WTC11 (cell line): ENCODE measurements at regions not wholly inside any gene's neighbourhood (a gene's known extent, or its start where the extent isn't known, plus 50 kb on each side); places are given as distances from the start of the nearest gene placed in this dataset.

Source experiments
- ATAC-seq: fragments of 200-7000 bp; cut with Tn5 transposase; 2 replicates; pipeline ENCODE4 v1.10.0; 2021; ENCODE audit warnings: mild to moderate bottlenecking, moderate library complexity
- CTCF ChIA-PET: fragments of 300-600 bp; sonication (Branson Sonifier 250); formaldehyde crosslinking; loops from one replicate; lab custom pipeline; 2021; ENCODE audit warnings: antibody characterized with exemption; lab: Charles Lee
- POLR2A ChIA-PET: fragments of 350-600 bp; sonication (Branson Sonifier 250); formaldehyde crosslinking; loops from one replicate; lab custom pipeline; 2021; ENCODE audit warnings: antibody characterized with exemption; lab: Charles Lee
- DNase-seq: peaks from one replicate; pipeline ENCODE4 v3.0.0; 2021; ENCODE audit warnings: low spot score
- H3K27ac Mint-ChIP-seq: 2 replicates; pipeline ENCODE4 v1.8.0; 2021; ENCODE audit warnings: mixed read lengths
- H3K27me3 Mint-ChIP-seq: 2 replicates; pipeline ENCODE4 v1.8.0; 2021; ENCODE audit warnings: low read depth, mild to moderate bottlenecking, moderate library complexity, mixed read lengths
- H3K36me3 Mint-ChIP-seq: 2 replicates; pipeline ENCODE4 v1.8.0; 2021; ENCODE audit warnings: mixed read lengths
- H3K4me1 Mint-ChIP-seq: 2 replicates; pipeline ENCODE4 v1.8.0; 2022; ENCODE audit warnings: mixed read lengths
- H3K4me3 Mint-ChIP-seq: 2 replicates; pipeline ENCODE4 v1.8.0; 2021; ENCODE audit warnings: mild to moderate bottlenecking, moderate library complexity, mixed read lengths
- H3K9me3 Mint-ChIP-seq: 2 replicates; pipeline ENCODE4 v1.8.0; 2021; ENCODE audit warnings: mixed read lengths
- CREB1 ChIP-seq: sonication (generic); formaldehyde crosslinking; IDR thresholded peaks from 2 replicates; pipeline ENCODE4 v1.8.0; 2023; ENCODE audit warnings: mild to moderate bottlenecking, missing genetic modification reagents
- EMX1 ChIP-seq: fragments of 250-450 bp; sonication (Bioruptor Pico); IDR thresholded peaks from 2 replicates; pipeline ENCODE4 v1.8.0; 2021; ENCODE audit warnings: mild to moderate bottlenecking
- ESRRA ChIP-seq: sonication (generic); formaldehyde crosslinking; IDR thresholded peaks from 2 replicates; pipeline ENCODE4 v1.8.1; 2022; ENCODE audit warnings: mild to moderate bottlenecking, missing genetic modification reagents, borderline replicate concordance
- FOXJ3 ChIP-seq: sonication (generic); formaldehyde crosslinking; IDR thresholded peaks from 2 replicates; pipeline ENCODE4 v1.9.0; 2021; ENCODE audit warnings: missing genetic modification reagents, mild to moderate bottlenecking, borderline replicate concordance
- FOXK1 ChIP-seq: sonication (generic); formaldehyde crosslinking; IDR thresholded peaks from 2 replicates; pipeline ENCODE4 v1.8.0; 2022; ENCODE audit warnings: mild to moderate bottlenecking, moderate library complexity, missing genetic modification reagents
- GRHL2 ChIP-seq: fragments of 250-450 bp; sonication (Bioruptor Pico); IDR thresholded peaks from 2 replicates; pipeline ENCODE4 v1.8.0; 2022; ENCODE audit warnings: mild to moderate bottlenecking, moderate library complexity; ENCODE audit not compliant: insufficient replicate concordance, severe bottlenecking
- NFATC4 ChIP-seq: fragments of 250-450 bp; sonication (Bioruptor Pico); IDR thresholded peaks from 2 replicates; pipeline ENCODE4 v1.9.0; 2021; ENCODE audit warnings: mild to moderate bottlenecking
- NR3C1 ChIP-seq: sonication (generic); formaldehyde crosslinking; conservative IDR thresholded peaks from 2 replicates; pipeline ENCODE4 v1.8.1; 2023; ENCODE audit warnings: low read depth, mild to moderate bottlenecking, missing genetic modification reagents
- PRRX2 ChIP-seq: fragments of 250-450 bp; sonication (Bioruptor Pico); IDR thresholded peaks from 2 replicates; pipeline ENCODE4 v1.8.0; 2021; ENCODE audit warnings: mild to moderate bottlenecking
- SOX15 ChIP-seq: fragments of 250-450 bp; sonication (Bioruptor Pico); IDR thresholded peaks from 2 replicates; pipeline ENCODE4 v1.9.0; 2021; ENCODE audit warnings: mild to moderate bottlenecking
- TEAD4 ChIP-seq: sonication (generic); formaldehyde crosslinking; IDR thresholded peaks from 2 replicates; pipeline ENCODE4 v1.8.0; 2022; ENCODE audit warnings: mild to moderate bottlenecking, missing genetic modification reagents
- TP53 ChIP-seq: sonication (generic); formaldehyde crosslinking; IDR thresholded peaks from 2 replicates; pipeline ENCODE4 v1.8.1; 2023; ENCODE audit warnings: mild to moderate bottlenecking, missing genetic modification reagents
- ZBTB21 ChIP-seq: sonication (generic); formaldehyde crosslinking; IDR thresholded peaks from 2 replicates; pipeline ENCODE4 v1.8.1; 2023; ENCODE audit warnings: mild to moderate bottlenecking, missing genetic modification reagents, borderline replicate concordance
- ZNF138 ChIP-seq: sonication (generic); formaldehyde crosslinking; conservative IDR thresholded peaks from 2 replicates; pipeline ENCODE4 v1.8.1; 2022; ENCODE audit warnings: mild to moderate bottlenecking, moderate library complexity, missing genetic modification reagents
- ZNF396 ChIP-seq: fragments of 250-450 bp; sonication (Bioruptor Pico); IDR thresholded peaks from 2 replicates; pipeline ENCODE4 v1.8.0; 2021; ENCODE audit warnings: mild to moderate bottlenecking, moderate library complexity, borderline replicate concordance
- TF ChIP-seq, protein P1 (sequence below): sonication (generic); formaldehyde crosslinking; conservative IDR thresholded peaks from 2 replicates; pipeline ENCODE4 v1.8.1; 2022; ENCODE audit warnings: mild to moderate bottlenecking, missing genetic modification reagents
- TF ChIP-seq, protein P2 (sequence below): sonication (generic); formaldehyde crosslinking; IDR thresholded peaks from 2 replicates; pipeline ENCODE4 v1.8.0; 2023; ENCODE audit warnings: missing genetic modification reagents
- TF ChIP-seq, protein P3 (sequence below): sonication (generic); formaldehyde crosslinking; IDR thresholded peaks from 2 replicates; pipeline ENCODE4 v1.8.1; 2022; ENCODE audit warnings: mild to moderate bottlenecking, missing genetic modification reagents, moderate library complexity, borderline replicate concordance
- TF ChIP-seq, protein P4 (sequence below): sonication (generic); formaldehyde crosslinking; IDR thresholded peaks from 2 replicates; pipeline ENCODE4 v1.8.1; 2022; ENCODE audit warnings: low read depth, mild to moderate bottlenecking, moderate library complexity, missing genetic modification reagents, borderline replicate concordance
- TF ChIP-seq, protein P5 (sequence below): sonication (generic); formaldehyde crosslinking; IDR thresholded peaks from 2 replicates; pipeline ENCODE4 v1.8.0; 2022; ENCODE audit warnings: mild to moderate bottlenecking, missing genetic modification reagents
- TF ChIP-seq, protein P6 (sequence below): sonication (generic); formaldehyde crosslinking; IDR thresholded peaks from 2 replicates; pipeline ENCODE4 v1.8.1; 2023; ENCODE audit warnings: mild to moderate bottlenecking, missing genetic modification reagents, moderate library complexity
- TF ChIP-seq, protein P7 (sequence below): fragments of 250-450 bp; sonication (Bioruptor Pico); IDR thresholded peaks from 2 replicates; pipeline ENCODE4 v1.8.0; 2021; ENCODE audit warnings: mild to moderate bottlenecking
- TF ChIP-seq, protein P8 (sequence below): fragments of 250-450 bp; sonication (Bioruptor Pico); IDR thresholded peaks from 2 replicates; pipeline ENCODE4 v1.9.0; 2021; ENCODE audit warnings: moderate library complexity, mild to moderate bottlenecking, inconsistent platforms, borderline replicate concordance

DNA sequence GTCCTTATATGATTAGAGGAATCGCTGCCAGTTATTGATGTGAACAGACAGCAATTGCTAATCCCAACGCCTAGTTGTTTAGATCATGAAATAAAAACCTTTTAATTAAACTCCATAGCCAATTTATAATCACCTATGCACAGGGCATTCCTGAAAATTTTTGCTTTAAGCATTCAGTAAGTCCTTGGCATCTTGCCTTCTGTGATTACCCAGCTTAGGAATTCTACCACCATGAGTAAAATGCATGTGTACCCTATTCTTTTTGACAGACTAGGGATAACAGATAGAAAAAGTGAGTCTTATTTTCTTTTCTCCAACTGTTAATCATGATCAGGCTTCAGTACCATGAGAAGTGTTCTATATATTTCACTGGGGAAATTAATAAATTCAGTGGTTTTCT lies 995.3 kb upstream of the GRIA3 start:
- H3K9me3 Mint-ChIP-seq, result peaks cover 27% of the 10 kb centered on the region
- no peak for TF ChIP-seq ZNF138 (CRISPR knock-in tag)
- TF ChIP-seq TP53 (CRISPR knock-in tag), result no peak
- TF ChIP-seq, protein P1, sequence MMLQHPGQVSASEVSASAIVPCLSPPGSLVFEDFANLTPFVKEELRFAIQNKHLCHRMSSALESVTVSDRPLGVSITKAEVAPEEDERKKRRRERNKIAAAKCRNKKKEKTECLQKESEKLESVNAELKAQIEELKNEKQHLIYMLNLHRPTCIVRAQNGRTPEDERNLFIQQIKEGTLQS (CRISPR knock-in tag), result no peak
- no peak for TF ChIP-seq ESRRA (CRISPR knock-in tag)
- TF ChIP-seq, protein P2, sequence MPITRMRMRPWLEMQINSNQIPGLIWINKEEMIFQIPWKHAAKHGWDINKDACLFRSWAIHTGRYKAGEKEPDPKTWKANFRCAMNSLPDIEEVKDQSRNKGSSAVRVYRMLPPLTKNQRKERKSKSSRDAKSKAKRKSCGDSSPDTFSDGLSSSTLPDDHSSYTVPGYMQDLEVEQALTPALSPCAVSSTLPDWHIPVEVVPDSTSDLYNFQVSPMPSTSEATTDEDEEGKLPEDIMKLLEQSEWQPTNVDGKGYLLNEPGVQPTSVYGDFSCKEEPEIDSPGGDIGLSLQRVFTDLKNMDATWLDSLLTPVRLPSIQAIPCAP (CRISPR knock-in tag), result no peak
- TF ChIP-seq, protein P3, sequence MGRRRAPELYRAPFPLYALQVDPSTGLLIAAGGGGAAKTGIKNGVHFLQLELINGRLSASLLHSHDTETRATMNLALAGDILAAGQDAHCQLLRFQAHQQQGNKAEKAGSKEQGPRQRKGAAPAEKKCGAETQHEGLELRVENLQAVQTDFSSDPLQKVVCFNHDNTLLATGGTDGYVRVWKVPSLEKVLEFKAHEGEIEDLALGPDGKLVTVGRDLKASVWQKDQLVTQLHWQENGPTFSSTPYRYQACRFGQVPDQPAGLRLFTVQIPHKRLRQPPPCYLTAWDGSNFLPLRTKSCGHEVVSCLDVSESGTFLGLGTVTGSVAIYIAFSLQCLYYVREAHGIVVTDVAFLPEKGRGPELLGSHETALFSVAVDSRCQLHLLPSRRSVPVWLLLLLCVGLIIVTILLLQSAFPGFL (CRISPR knock-in tag), result no peak
- TF ChIP-seq, protein P4, sequence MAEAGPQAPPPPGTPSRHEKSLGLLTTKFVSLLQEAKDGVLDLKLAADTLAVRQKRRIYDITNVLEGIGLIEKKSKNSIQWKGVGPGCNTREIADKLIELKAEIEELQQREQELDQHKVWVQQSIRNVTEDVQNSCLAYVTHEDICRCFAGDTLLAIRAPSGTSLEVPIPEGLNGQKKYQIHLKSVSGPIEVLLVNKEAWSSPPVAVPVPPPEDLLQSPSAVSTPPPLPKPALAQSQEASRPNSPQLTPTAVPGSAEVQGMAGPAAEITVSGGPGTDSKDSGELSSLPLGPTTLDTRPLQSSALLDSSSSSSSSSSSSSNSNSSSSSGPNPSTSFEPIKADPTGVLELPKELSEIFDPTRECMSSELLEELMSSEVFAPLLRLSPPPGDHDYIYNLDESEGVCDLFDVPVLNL (CRISPR knock-in tag), result no peak
- no peak for TF ChIP-seq FOXK1 (CRISPR knock-in tag)
- TF ChIP-seq TEAD4, result no peak
- 0 out of 2 replicates have a peak, but pooled peaks cover 6% of the 10 kb centered on the region for H3K4me1 Mint-ChIP-seq
- ATAC-seq (no peak), DNase-seq (no peak)
- peaks cover 18% of the 10 kb centered on the region for H3K36me3 Mint-ChIP-seq
- no peak overlapping the region for H3K4me3 Mint-ChIP-seq
- CTCF ChIA-PET, result no interaction called here
- H3K27me3 Mint-ChIP-seq, result no peaks in the 10 kb centered on the region; the same call in 1 of the 2 replicates
- no peak overlapping the region for H3K27ac Mint-ChIP-seq
- POLR2A ChIA-PET, result no interaction called here

DNA sequence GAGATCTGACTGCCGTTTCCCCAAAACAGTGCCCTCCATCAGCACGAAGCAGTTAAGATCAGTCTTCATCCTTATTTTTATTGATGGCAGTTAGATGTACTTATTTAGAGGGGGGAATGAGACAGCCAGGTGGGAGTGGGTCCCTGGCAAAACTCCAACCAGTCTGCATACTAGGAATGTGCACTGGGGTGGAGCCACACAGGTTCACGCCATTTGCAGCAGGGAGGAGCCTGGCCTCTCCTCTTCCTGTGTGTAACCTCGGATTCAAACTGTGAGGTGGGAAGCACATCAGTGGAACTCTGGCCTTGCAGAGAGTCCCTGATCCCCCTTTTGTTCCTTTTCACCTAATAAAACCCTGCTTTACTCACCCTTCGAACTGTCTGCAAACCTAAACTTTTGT lies 987.7 kb upstream of the GRIA3 start:
- Mint-ChIP-seq H3K4me3 (no peak overlapping the region), H3K27ac (no peak overlapping the region), H3K4me1 (peaks cover 13% of the 10 kb centered on the region), H3K9me3 (peaks cover 25% of the 10 kb centered on the region), H3K36me3 (peaks cover 12% of the 10 kb centered on the region), H3K27me3 (no peaks in the 10 kb centered on the region; the same call in 1 of the 2 replicates)
- DNase-seq, result peak; percentile 11
- peak; percentile 80 for ATAC-seq
- ChIA-PET POLR2A (no interaction called here), CTCF (no interaction called here)
- TF ChIP-seq EMX1 (CRISPR knock-in tag) (no peak), FOXJ3 (CRISPR knock-in tag) (no peak), NFATC4 (CRISPR knock-in tag) (no peak), TEAD4 (no peak)

DNA sequence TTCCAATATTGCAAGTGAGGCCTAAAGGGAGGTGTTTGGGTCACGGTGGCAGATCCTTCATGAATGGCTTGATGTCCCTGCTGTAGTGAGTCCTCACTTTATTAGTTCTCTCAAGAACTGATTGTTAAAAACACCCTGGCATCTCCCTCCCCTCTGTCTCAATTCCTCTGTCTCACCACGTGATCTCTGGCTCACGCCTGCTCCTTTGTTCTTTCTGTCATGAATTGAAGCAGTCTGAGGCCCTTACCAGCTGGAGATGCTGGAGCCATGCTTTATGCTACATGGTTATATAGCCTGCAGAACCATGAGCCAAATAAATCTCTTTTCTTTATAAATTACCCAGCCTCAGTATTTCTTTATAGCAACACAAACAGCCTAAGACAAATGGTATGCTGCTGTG lies 980.7 kb upstream of the GRIA3 start:
- Mint-ChIP-seq H3K27me3 (no peaks in the 10 kb centered on the region), H3K4me3 (no peak overlapping the region), H3K9me3 (peaks cover 11% of the 10 kb centered on the region), H3K27ac (no peak overlapping the region)
- CTCF ChIA-PET, result no interaction called here
- TF ChIP-seq, protein P5, sequence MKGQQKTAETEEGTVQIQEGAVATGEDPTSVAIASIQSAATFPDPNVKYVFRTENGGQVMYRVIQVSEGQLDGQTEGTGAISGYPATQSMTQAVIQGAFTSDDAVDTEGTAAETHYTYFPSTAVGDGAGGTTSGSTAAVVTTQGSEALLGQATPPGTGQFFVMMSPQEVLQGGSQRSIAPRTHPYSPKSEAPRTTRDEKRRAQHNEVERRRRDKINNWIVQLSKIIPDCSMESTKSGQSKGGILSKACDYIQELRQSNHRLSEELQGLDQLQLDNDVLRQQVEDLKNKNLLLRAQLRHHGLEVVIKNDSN (CRISPR knock-in tag), result peak; percentile 65
- TF ChIP-seq, protein P6, sequence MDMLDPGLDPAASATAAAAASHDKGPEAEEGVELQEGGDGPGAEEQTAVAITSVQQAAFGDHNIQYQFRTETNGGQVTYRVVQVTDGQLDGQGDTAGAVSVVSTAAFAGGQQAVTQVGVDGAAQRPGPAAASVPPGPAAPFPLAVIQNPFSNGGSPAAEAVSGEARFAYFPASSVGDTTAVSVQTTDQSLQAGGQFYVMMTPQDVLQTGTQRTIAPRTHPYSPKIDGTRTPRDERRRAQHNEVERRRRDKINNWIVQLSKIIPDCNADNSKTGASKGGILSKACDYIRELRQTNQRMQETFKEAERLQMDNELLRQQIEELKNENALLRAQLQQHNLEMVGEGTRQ (CRISPR knock-in tag), result peak; percentile 76
- no peak for TF ChIP-seq ZNF396 (CRISPR knock-in tag)
- TF ChIP-seq, all 79 proteins: peak for 2
- DNase-seq (no peak), ATAC-seq (peak; percentile 60)
- POLR2A ChIA-PET, result no interaction called here
- Mint-ChIP-seq H3K4me1 (peaks cover 11% of the 10 kb centered on the region), H3K36me3 (peaks cover 7% of the 10 kb centered on the region)

DNA sequence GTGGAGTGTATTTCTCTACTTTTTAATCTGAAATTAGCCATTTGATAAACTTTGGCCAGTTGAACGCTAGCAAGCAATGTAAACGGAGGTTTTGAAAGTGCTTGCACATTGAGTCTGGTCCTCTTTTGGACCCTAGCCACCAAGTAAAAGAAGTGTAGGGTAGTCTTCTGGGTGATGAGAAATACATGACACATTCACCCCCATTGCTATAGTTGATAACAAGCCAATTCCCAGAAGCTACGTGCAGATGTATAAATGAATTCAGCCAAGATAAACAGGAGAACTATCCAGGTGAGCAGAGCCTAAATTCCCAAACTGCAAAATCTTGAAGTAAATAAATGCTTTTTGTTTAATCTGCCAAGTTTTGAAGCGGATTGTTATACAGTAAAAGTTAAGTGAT lies 965.4 kb upstream of the GRIA3 start:
- H3K27ac Mint-ChIP-seq, result no peak overlapping the region
- POLR2A ChIA-PET, result no interaction called here
- H3K27me3 Mint-ChIP-seq, result no peaks in the 10 kb centered on the region
- ATAC-seq, result no peak
- CTCF ChIA-PET, result no interaction called here
- peaks cover 11% of the 10 kb centered on the region for H3K9me3 Mint-ChIP-seq
- peaks cover 19% of the 10 kb centered on the region for H3K36me3 Mint-ChIP-seq
- no peak for DNase-seq
- no peak overlapping the region for H3K4me3 Mint-ChIP-seq
- peaks cover 38% of the 10 kb centered on the region for H3K4me1 Mint-ChIP-seq
- TF ChIP-seq NR3C1 (CRISPR knock-in tag), result no peak
- TF ChIP-seq, protein P7, sequence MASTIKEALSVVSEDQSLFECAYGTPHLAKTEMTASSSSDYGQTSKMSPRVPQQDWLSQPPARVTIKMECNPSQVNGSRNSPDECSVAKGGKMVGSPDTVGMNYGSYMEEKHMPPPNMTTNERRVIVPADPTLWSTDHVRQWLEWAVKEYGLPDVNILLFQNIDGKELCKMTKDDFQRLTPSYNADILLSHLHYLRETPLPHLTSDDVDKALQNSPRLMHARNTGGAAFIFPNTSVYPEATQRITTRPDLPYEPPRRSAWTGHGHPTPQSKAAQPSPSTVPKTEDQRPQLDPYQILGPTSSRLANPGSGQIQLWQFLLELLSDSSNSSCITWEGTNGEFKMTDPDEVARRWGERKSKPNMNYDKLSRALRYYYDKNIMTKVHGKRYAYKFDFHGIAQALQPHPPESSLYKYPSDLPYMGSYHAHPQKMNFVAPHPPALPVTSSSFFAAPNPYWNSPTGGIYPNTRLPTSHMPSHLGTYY, result no peak
- TF ChIP-seq, protein P1 (CRISPR knock-in tag), result no peak
- TF ChIP-seq ZBTB21 (CRISPR knock-in tag), result no peak
- TF ChIP-seq SOX15 (CRISPR knock-in tag), result no peak
- TF ChIP-seq CREB1, result no peak
- TF ChIP-seq PRRX2 (CRISPR knock-in tag), result no peak
- TF ChIP-seq GRHL2 (CRISPR knock-in tag), result no peak
- TF ChIP-seq, protein P8, sequence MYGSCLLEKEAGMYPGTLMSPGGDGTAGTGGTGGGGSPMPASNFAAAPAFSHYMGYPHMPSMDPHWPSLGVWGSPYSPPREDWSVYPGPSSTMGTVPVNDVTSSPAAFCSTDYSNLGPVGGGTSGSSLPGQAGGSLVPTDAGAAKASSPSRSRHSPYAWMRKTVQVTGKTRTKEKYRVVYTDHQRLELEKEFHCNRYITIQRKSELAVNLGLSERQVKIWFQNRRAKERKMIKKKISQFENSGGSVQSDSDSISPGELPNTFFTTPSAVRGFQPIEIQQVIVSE (CRISPR knock-in tag), result no peak
